Tibial nerve (tissue), 4 donors: ENCODE measurements at regions not wholly inside any gene's neighbourhood (a gene's known extent, or its start where the extent isn't known, plus 50 kb on each side); places are given as distances from the start of the nearest gene placed in this dataset.

ENCODE experiments used
- DNase-seq, 2 donors: peaks; one replicate each; pipeline ENCODE4 v3.0.0-alpha.2; 2019; ENCODE audit warnings: low spot score in 2 of 2
- H3K27ac ChIP-seq, 4 donors: fragments of 200-600 bp; sonication (generic) in 3 of 4; one replicate each; pipeline ENCODE4 v1.5.1; 2017 to 2019; ENCODE audit warnings: mild to moderate bottlenecking in 1 of 4
- H3K27me3 ChIP-seq, 2 donors: fragments of 200-600 bp; sonication (generic) in 1 of 2; one replicate each; pipeline versions ENCODE4 v1.5.1 to v1.6.0; 2017 to 2019
- H3K36me3 ChIP-seq, 3 donors: fragments of 200-600 bp; sonication (generic); one replicate each; pipeline ENCODE4 v1.5.1; 2018 to 2019
- H3K4me1 ChIP-seq, 4 donors: fragments of 200-600 bp; sonication (generic) in 3 of 4; one replicate each; pipeline ENCODE4 v1.5.1; 2017 to 2019
- H3K4me3 ChIP-seq, 4 donors: fragments of 200-600 bp; sonication (generic) in 3 of 4; one replicate each; pipeline ENCODE4 v1.5.1; 2017 to 2019; ENCODE audit warnings: mild to moderate bottlenecking in 1 of 4, moderate library complexity in 1 of 4
- H3K9me3 ChIP-seq, 4 donors: fragments of 200-600 bp; sonication (generic) in 3 of 4; one replicate each; pipeline ENCODE4 v1.5.1; 2017 to 2019
- CTCF ChIP-seq, 5 experiments: fragments of 200-600 bp in 3 of 5; fragments of 450-650 bp in 2 of 5; sonication (generic) in 3 of 5; IDR thresholded peaks; one replicate each; pipeline ENCODE4 v1.5.1; 2016 to 2019; ENCODE audit warnings: antibody characterized with exemption in 5 of 5, mild to moderate bottlenecking in 3 of 5, moderate library complexity in 2 of 5
- EP300 ChIP-seq, 2 donors: sonication (generic); formaldehyde crosslinking; IDR thresholded peaks; one replicate each; pipeline ENCODE4 v1.6.1; 2017; ENCODE audit warnings: antibody characterized with exemption in 2 of 2, mild to moderate bottlenecking in 1 of 2
- POLR2A ChIP-seq, 2 donors: fragments of 450-650 bp; IDR thresholded peaks; one replicate each; pipeline ENCODE4 v1.6.1; 2017; ENCODE audit warnings: antibody characterized with exemption in 2 of 2, mild to moderate bottlenecking in 2 of 2, moderate library complexity in 2 of 2
- WGBS, 2 donors: methylation state at CpG; one replicate each; pipeline ENCODE4 v1.1.5; 2018; 5-methylcytosine and 5-hydroxymethylcytosine counted together

- WGBS, 2 donors = 50 to 67% methylated on average over 1 of the region's 1 CpG
- Histone ChIP-seq H3K4me3 (no peak overlapping the region), H3K27ac (no peak overlapping the region), H3K36me3 (no peaks in the 10 kb centered on the region), H3K9me3 (peaks cover 0 to 3% (median 0%) of the 10 kb centered on the region in 4 donors), H3K27me3 (no peaks in the 10 kb centered on the region), H3K4me1 (no peaks in the 10 kb centered on the region)
- DNase-seq = no peak
- no peak for TF ChIP-seq CTCF (IDR thresholded peaks at IDR 0.05)
- no peak for TF ChIP-seq POLR2A (IDR thresholded peaks at IDR 0.05)
- no peak for TF ChIP-seq EP300 (IDR thresholded peaks at IDR 0.05)
These were observed 850.5 kb upstream of the GJE1 start for GRCh38 chr6:141282263-141282662.

GRCh38 chr6:141269684-141270083 lies 863.0 kb upstream of the GJE1 start:
- no peaks in the 10 kb centered on the region for H3K36me3 ChIP-seq
- H3K27me3 ChIP-seq = no peaks in the 10 kb centered on the region
- H3K9me3 ChIP-seq = peaks cover 0 to 7% (median 3%) of the 10 kb centered on the region in 4 donors
- DNase-seq = no peak
- H3K27ac ChIP-seq = no peak overlapping the region
- H3K4me1 ChIP-seq = peaks cover 0 to 14% (median 0%) of the 10 kb centered on the region in 4 donors
- H3K4me3 ChIP-seq = no peak overlapping the region
- TF ChIP-seq CTCF (IDR thresholded peaks at IDR 0.05) (no peak), EP300 (IDR thresholded peaks at IDR 0.05) (no peak), POLR2A (IDR thresholded peaks at IDR 0.05) (no peak)

- Histone ChIP-seq H3K27ac (peak overlapping the region in 2 of 4 donors; percentile 80 to 81), H3K4me3 (no peak overlapping the region), H3K9me3 (peaks cover 0 to 7% (median 3%) of the 10 kb centered on the region in 4 donors), H3K27me3 (no peaks in the 10 kb centered on the region), H3K36me3 (no peaks in the 10 kb centered on the region), H3K4me1 (peaks cover 0 to 14% (median 0%) of the 10 kb centered on the region in 4 donors)
- DNase-seq = no peak
- WGBS, 2 donors = 89% methylated on average over 6 of the region's 6 CpGs
- TF ChIP-seq CTCF (IDR thresholded peaks at IDR 0.05) (no peak), POLR2A (IDR thresholded peaks at IDR 0.05) (no peak), EP300 (IDR thresholded peaks at IDR 0.05) (no peak)
These were observed 865.3 kb upstream of the GJE1 start for GRCh38 chr6:141267420-141267819.

- no peak for DNase-seq
- Histone ChIP-seq H3K4me3 (peak overlapping the region; percentile 18 to 46 (median 24)), H3K9me3 (peaks cover 0 to 7% (median 3%) of the 10 kb centered on the region in 4 donors), H3K27ac (peak overlapping the region in 2 of 4 donors; percentile 80 to 81), H3K36me3 (no peaks in the 10 kb centered on the region), H3K4me1 (peaks cover 0 to 14% (median 0%) of the 10 kb centered on the region in 4 donors), H3K27me3 (no peaks in the 10 kb centered on the region)
- TF ChIP-seq POLR2A (IDR thresholded peaks at IDR 0.05) = no peak
- WGBS, 2 donors = 10 to 15% methylated on average over 4 of the region's 4 CpGs
These were observed 866.7 kb upstream of the GJE1 start for GRCh38 chr6:141265756-141266623.

GRCh38 chr6:141264101-141264500 lies 868.6 kb upstream of the GJE1 start:
- WGBS, 2 donors = 65 to 66% methylated on average over 4 of the region's 4 CpGs
- no peaks in the 10 kb centered on the region for H3K27me3 ChIP-seq
- H3K4me1 ChIP-seq = peaks cover 0 to 14% (median 0%) of the 10 kb centered on the region in 4 donors
- H3K36me3 ChIP-seq = no peaks in the 10 kb centered on the region
- peak overlapping the region in 1 of 4 donors; percentile 14 for H3K27ac ChIP-seq
- no peak for TF ChIP-seq POLR2A (IDR thresholded peaks at IDR 0.05)
- TF ChIP-seq EP300 (IDR thresholded peaks at IDR 0.05) = no peak
- TF ChIP-seq CTCF (IDR thresholded peaks at IDR 0.05) = no peak
- no peak for DNase-seq
- peaks cover 0 to under 1% (median 0%) of the 10 kb centered on the region in 4 donors for H3K9me3 ChIP-seq
- H3K4me3 ChIP-seq = no peak overlapping the region
